ENCODE measurements at regions not wholly inside any gene's neighbourhood (a gene's known extent, or its start where the extent isn't known, plus 50 kb on each side); places are given as distances from the start of the nearest gene placed in this dataset.

DNA sequence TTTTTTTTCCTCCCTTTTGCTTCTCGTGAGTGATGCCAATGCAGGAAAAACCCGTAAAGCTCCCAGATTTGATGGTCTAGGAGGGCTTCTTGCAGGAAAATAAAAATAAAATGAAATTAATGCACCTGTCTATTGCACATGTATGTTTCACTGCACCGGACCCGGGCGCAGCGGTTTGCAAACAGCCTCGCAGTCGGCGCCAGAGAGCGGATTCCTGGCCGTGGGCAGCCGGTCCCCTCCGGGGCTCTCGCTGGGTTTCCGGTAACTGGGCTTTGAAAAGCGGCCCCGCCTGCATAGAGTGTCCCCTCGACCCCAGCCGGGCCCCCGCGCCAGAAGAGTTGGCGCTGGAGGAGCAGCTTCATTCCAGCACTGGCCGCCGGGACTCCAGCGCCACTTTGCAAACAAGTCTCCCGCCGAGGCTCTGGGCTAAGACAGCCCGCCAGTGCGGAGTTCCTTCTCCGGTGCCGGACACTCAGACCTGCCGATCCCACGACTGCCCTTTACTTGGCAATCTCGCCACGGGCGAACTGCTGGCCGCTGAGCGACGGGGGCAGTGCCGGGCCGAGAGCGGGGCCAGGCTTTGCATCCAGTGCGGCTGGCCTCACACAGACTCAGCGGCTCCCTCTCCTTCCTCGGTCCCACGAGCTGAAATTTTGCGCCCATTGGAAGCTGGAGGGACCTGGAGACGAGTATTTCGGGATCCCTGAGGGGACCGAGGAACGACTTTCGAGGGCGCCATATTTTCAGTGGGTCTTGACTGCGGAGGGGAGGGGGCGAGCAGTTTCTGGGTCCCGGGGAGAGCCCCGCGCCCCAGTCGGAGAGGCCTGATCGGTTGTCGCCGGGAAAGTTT lies 225.9 kb upstream of the C2CD4B start:
- Histone ChIP-seq H3K27me3 (no peaks in the 10 kb centered on the region), H3K9me3 (no peaks in the 10 kb centered on the region), H3K4me3 (peak overlapping the region; percentile 55 to 71), H3K4me1 (peaks cover 16% of the 10 kb centered on the region), H3K36me3 (replicated peaks in 1 of 2; ENCODE audit: insufficient read depth in 1 of 2, low read depth in 2 of 2) (no peaks in the 10 kb centered on the region), H3K27ac (peak overlapping the region in 3 of 4 donors; percentile 50 to 75 (median 55))
- peak in 1 of 3 donors; percentile 2 for TF ChIP-seq POLR2A (IDR thresholded peaks at IDR 0.05)
- TF ChIP-seq, protein P1, sequence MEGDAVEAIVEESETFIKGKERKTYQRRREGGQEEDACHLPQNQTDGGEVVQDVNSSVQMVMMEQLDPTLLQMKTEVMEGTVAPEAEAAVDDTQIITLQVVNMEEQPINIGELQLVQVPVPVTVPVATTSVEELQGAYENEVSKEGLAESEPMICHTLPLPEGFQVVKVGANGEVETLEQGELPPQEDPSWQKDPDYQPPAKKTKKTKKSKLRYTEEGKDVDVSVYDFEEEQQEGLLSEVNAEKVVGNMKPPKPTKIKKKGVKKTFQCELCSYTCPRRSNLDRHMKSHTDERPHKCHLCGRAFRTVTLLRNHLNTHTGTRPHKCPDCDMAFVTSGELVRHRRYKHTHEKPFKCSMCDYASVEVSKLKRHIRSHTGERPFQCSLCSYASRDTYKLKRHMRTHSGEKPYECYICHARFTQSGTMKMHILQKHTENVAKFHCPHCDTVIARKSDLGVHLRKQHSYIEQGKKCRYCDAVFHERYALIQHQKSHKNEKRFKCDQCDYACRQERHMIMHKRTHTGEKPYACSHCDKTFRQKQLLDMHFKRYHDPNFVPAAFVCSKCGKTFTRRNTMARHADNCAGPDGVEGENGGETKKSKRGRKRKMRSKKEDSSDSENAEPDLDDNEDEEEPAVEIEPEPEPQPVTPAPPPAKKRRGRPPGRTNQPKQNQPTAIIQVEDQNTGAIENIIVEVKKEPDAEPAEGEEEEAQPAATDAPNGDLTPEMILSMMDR (IDR thresholded peaks at IDR 0.05) = no peak
- 0% methylated on average over 11 to 62 of the region's 62 CpGs for WGBS, 2 donors
- intact Hi-C loops (cut with DNase I) = no loop called here
- ATAC-seq = peak; percentile 35
- DNase-seq = peak; percentile 32 to 60 (median 37)

DNA sequence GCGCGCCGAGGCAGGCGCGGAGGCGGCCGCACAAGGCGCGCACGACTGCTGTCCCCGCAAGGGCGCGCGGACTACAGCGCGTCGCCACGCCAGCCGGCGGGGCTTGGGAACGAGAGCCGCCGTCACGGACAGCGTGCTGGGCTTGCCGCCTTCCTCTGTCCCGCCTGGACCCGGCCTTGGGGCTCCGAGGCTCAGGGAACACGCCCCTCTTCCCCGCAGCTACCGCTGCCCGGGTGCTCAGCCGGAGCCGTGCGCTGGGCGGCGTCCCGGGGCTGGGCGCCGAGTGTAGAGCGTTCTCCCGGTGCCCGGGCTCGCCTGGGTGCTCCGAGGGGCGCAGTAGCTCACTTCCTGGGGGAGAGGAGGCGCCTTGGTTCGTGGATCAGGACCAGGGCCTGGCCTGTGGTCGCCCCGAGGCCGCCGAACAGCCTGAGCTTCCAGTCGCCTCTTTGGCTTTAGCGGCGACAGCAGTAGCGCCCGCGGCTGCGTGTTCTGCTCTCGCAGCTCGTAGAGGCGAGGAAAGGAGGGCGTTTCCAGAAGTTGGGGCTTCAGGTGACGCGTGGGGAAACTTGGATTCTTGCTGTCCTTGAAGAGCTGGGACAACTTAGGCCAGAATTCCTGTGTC lies 226.7 kb upstream of the C2CD4B start:
- TF ChIP-seq, protein P1 (IDR thresholded peaks at IDR 0.05) = peak in 4 of 7 experiments; percentile 31 to 50 (median 38)
- peak in 2 of 3 donors; percentile 16 to 34 for TF ChIP-seq POLR2A (IDR thresholded peaks at IDR 0.05)
- no peaks in the 10 kb centered on the region for H3K27me3 ChIP-seq
- intact Hi-C loops (cut with DNase I) = no loop called here
- H3K36me3 ChIP-seq (replicated peaks in 1 of 2; ENCODE audit: insufficient read depth in 1 of 2, low read depth in 2 of 2) = no peaks in the 10 kb centered on the region
- peaks cover 16% of the 10 kb centered on the region for H3K4me1 ChIP-seq
- H3K27ac ChIP-seq = peak overlapping the region in 3 of 4 donors; percentile 50 to 75 (median 55)
- peak overlapping the region; percentile 55 to 71 for H3K4me3 ChIP-seq
- H3K9me3 ChIP-seq = no peaks in the 10 kb centered on the region
- ATAC-seq = peak; percentile 57
- DNase-seq = peak; percentile 33 to 60 (median 46)
- WGBS, 2 donors = 1 to 4% methylated on average over 4 to 65 of the region's 66 CpGs

DNA sequence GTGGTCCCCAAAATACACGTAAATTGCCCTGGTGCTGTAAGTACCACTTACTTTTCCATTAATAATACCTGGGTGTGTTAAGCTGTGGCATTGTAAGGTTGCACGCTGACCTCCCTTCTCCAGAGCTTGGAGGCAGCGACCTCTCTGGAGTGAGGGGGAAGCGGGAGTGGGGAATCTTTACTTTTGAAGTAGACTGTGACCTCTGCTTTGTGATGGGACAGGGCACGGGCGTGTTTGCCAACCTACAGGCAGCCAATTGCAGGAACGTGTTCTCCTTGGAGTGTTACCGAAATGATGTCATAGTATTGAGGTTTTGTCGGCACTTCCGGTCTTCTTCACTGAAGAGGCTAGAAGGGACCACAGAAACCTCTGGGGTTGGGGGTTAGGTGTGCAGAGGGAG lies 227.3 kb upstream of the C2CD4B start:
- Histone ChIP-seq H3K27me3 (no peaks in the 10 kb centered on the region), H3K4me3 (no peak overlapping the region), H3K9me3 (no peaks in the 10 kb centered on the region), H3K36me3 (replicated peaks in 1 of 2; ENCODE audit: insufficient read depth in 1 of 2, low read depth in 2 of 2) (no peaks in the 10 kb centered on the region), H3K4me1 (peaks cover 16% of the 10 kb centered on the region), H3K27ac (peak overlapping the region in 1 of 4 donors; percentile 50)
- intact Hi-C loops (cut with DNase I) = no loop called here
- WGBS, 2 donors = 9 to 18% methylated on average over 8 to 10 of the region's 10 CpGs
- TF ChIP-seq, protein P1 (IDR thresholded peaks at IDR 0.05) = peak in 1 of 7 experiments; percentile 3
- no peak for TF ChIP-seq POLR2A (IDR thresholded peaks at IDR 0.05)
- ATAC-seq = no peak
- peak in 3 of 4 donors; percentile 20 to 23 (median 21) for DNase-seq

DNA sequence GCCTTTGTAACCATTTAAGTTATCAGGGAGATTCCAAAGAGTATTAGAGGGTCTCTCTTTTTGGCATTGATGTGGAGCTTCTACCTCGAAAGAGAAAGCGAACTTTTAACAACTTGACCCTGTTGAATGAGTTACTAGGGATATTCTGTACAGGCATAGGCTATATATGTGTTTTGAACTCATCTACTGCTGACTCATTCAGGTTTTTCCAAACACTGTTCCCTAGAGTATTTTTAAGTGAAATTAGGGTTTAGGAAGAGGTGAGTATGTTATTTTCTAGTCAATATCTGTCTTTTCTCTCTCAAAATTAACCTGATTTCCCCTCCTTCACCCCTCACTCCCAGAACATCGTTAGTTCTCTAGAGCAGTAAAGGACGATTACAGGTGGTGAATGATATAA lies 228.1 kb upstream of the C2CD4B start:
- H3K27me3 ChIP-seq = no peaks in the 10 kb centered on the region

More for the DNA sequence above, 228.1 kb upstream of the C2CD4B start:
- Histone ChIP-seq H3K9me3 (no peaks in the 10 kb centered on the region), H3K36me3 (replicated peaks in 1 of 2; ENCODE audit: insufficient read depth in 1 of 2, low read depth in 2 of 2) (no peaks in the 10 kb centered on the region), H3K4me1 (peaks cover 16% of the 10 kb centered on the region), H3K4me3 (no peak overlapping the region), H3K27ac (no peak overlapping the region)
- TF ChIP-seq, protein P1 (IDR thresholded peaks at IDR 0.05) = no peak
- no peak for TF ChIP-seq POLR2A (IDR thresholded peaks at IDR 0.05)
- intact Hi-C loops (cut with DNase I) = no loop called here
- no peak for DNase-seq
- 83 to 85% methylated on average over 4 of the region's 4 CpGs for WGBS, 2 donors
- no peak for ATAC-seq

Measured in body of pancreas (tissue), 4 donors.